IPS DF 4.7 (cell line): ENCODE measurements at regions not wholly inside any gene's neighbourhood (a gene's known extent, or its start where the extent isn't known, plus 50 kb on each side); places are given as distances from the start of the nearest gene placed in this dataset.
"Not testable (repeated sequence)": the region's sequence is repeated elsewhere in the genome, so short reads cannot be mapped to it uniquely, and the experiment has no call there.

Source experiments
- DNase-seq: peaks from one replicate; pipeline ENCODE4 v3.0.0-alpha.2; 2013; ENCODE audit warnings: low spot score; ENCODE audit errors: extremely low read depth

DNA sequence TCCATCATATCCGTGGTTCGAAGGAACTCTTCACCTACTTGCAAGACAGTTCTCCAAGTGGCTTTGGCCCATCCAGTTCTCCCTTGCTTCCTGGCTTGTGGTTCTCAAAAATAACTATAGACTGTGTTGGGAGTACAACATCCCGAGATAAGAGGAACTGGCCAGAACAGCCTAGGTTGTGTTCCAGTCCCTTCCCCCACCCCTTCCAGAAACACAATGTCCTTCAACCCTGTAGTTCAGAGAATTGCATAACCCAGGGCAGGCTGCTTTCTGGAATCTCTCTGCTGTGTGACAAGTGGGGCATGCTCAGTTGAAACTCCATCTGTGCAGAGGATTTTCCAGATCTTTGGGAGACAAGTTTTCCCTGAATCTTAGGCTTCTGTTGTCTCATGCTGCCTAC is 206.5 kb downstream of the PCDH10 start:
- no peak for DNase-seq

DNA sequence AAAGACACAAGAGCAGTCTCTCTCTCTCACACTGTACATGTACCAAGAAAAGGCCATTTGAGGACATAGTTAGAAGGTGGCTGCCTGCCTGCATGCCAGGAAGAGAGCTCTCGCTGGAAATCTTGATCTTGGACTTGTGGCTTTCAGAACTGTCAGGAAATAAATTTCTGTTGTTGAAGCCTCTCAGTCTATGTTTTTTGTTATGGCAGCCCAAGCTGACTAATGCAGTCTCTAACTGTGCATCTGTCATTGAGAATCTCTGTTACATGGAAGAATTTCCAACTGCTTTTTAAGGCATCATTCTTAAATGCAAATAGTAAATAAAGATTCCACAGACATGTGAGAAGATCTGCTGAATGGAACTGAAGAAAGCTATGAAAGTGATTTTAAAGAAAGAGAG is 198.3 kb downstream of the PCDH10 start:
- DNase-seq = no peak

- DNase-seq = no peak
These were observed 175.4 kb downstream of the PCDH10 start for GRCh38 chr4:133324491-133324890.

DNA sequence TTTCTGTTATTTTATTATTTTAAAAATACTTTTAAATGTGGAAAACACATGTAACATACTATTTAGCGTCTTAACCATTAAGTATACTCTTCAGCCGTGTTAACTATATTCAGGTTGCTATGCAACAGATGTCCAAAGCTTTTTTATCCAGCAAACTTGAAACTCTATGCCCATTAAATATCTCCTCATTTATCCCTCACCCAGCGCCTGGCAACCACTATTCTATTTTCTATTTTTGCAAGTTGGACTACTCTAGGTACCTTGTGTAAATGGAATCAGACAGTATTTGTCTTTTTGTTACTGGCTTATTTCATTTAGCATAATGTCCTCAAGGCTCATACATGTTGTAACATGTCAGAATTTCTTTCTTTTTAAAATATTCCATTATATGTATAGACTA is 174.6 kb downstream of the PCDH10 start:
- no peak for DNase-seq

DNA sequence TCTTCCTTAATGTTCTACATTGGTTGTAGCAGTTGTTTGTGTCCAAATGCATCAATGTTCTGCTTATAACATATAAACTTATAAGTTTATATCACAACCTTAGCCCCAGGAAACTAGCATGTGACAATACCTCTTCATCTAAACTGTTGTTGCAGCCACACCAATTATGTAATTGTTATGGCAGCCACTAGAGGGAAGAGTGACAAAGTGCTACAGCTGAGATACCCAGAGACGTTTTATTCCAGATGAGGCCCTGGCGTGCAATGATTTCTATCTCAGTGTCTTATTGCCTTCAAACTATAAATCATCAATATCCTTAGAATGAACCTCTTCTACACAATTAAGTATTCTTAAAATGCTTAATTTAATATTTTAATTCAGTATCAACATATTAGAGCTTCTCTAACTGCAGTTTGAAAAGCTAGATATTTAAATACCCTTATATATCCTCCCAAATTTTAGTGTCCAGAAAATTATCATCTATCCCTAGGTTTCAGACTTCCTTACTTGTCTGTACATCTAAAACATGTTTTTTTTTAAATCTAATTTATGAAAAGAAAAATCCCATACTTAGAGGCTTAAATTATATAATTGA is 171.6 kb downstream of the PCDH10 start:
- peak; percentile 16 for DNase-seq

DNA sequence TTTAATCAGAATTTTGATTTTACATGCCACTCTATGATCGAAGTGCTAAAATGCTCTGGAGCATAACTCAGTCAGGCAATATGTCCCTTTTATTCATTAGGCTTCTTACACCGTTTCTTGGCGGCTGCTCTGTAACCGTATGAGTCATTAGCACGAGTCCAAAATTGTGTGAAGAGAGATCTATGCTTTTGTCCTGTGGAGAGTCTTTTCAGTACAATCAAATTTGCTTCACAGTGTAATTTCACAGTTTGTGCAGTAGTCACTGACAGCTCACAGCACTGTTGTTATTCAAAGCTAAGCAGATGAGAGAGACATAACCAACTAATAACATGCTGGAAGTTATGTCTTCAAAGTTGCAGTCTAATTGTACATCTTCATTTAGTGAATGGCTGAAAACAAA is 167.8 kb downstream of the PCDH10 start:
- no peak for DNase-seq

DNA sequence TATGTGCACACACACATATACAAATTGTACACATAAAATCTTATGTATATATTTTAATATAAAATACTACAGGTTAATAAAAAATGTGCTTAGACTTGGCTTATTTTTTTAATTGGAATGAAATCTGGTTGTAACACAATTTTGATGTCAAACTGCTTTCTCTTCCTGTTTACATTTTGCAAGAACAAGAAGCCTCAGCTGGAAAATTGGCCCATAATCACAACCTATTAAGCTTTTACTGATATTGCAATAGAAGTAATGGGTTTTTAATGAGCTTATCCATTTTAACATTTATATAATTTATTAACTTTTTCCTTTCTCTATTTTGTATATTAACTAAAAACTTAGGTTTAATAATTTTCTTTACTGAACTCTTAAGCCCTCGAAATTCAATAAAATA is 165.9 kb downstream of the PCDH10 start:
- DNase-seq = no peak

GRCh38 chr4:133287396-133287795 is 138.3 kb downstream of the PCDH10 start:
- DNase-seq = no peak

DNA sequence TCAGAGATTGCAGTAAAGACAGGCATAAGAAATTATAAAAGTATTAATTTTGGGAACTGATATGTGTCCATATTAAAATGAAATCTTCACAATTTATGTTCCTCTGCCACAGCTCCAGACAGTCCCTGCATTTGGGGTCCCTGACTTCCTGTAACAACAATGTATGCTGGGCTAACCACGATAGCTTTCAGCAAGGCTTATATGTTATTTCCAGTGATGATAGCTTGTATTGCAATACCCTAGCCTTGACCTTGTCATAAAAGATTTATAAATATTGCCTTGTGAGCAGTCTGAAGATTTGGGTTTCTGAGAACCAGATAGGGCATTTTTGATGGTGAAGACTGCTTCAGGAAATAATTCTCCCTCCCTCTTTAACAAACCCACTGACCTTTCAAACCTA is 129.5 kb downstream of the PCDH10 start:
- DNase-seq = no peak

- DNase-seq = not testable (repeated sequence)
These were observed 128.8 kb downstream of the PCDH10 start for GRCh38 chr4:133277940-133278339.

GRCh38 chr4:133275246-133275645 is 126.2 kb downstream of the PCDH10 start:
- DNase-seq = no peak

DNA sequence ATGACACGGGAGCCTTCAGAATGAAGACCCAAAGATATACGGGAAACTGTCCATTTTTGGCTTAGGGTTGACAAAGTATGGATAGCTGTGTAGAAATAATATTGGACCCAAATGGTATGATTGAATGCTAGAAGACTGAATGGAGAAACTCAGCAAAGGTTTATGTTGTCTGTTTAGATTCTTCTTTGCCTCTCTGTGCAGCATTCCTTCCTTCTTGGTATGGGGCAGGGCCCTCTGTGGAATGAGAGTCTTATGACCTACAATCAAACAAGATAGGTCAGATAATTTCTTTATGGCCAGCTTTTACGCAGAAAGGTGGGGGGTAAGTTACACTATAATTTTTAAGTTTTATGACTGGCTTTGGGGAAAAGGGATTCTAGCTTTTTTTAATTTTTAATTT is 124.3 kb downstream of the PCDH10 start:
- DNase-seq = no peak

DNA sequence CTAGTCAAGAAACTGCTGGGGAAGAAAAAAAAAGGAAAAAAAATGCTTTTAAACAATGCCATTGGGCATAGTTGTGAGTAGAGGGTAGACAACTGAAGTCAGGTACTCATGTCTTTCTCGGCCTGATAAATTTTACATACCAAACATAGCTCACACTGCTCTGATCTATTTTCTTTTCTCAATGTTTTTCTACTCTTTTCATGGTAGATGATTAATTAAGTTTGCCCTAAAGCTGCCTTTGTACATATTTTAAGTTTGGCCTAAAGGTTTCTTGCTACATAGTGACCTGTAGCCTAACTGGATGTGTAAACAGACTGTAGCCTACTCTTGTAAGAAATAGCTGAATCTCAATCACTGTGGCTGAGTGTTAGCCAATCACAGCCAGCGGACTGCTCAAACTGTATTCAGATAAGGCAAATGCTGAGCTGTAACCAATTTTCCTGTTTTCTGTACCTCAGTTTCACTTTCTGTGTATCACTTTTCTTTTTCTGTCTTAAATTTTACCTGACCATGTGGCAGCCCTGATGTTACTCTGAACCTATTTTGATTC is 121.0 kb downstream of the PCDH10 start:
- DNase-seq = no peak

DNA sequence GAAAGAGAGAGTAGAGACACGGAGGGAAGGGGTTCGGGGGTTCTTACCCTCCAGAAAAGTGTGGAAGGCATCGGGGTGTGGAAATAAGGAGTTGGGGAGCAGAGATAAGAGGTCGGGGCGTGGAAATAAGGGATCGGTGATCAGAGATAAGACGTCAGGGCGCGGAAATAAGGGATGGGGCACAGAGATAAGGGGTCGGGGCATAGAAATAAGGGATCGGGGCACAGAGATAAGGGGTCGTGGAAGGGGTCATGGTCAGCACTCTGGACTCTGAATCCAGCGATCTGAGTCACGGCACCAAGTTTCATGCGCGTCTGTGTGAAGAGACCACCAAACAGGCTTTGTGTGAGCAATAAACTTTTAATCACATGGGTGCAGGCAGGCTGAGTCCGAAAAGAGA is 119.1 kb downstream of the PCDH10 start:
- no peak for DNase-seq

GRCh38 chr4:133267506-133267905 is 118.4 kb downstream of the PCDH10 start:
- DNase-seq = not testable (repeated sequence)

DNA sequence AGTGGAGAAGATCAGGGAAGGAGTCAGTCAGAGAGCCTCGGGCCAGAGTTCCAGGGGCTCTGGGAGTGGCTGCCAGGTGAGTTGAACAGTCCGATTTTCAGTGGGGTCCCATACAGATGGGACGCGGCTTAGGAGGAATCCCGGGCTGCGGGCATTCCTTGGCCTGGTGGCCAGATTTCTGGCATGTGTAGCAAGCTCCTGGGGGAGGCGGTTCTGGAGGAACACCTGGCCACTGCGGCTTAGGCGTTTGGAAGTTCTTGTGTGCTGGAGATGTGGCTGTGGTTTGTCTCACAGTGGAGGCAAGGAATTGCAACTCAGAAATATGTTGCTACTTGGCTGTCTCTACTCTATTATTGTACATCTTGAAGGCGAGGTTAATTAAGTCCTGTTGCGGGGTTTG is 117.9 kb downstream of the PCDH10 start:
- DNase-seq = not testable (repeated sequence)

DNA sequence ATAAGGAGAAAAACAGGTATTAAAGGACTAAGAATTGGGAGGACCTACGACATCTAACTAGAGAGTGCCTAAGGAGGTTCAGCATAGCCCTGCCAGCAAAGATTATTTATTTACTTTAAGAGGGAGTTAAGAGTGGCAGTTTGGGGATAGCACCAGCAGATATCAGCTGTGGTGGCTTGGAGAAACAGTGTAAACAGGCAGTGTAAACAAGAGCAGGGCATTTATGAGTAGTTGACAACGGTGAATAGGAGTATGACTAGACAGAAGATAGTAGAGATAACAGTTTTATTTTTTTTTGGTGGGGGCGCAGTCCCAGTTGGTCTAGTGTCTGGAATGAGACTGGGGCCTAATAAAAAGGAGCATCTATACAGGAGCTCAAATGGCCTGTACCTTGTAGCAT is 115.2 kb downstream of the PCDH10 start:
- DNase-seq = not testable (repeated sequence)

GRCh38 chr4:133263104-133263503 is 114.0 kb downstream of the PCDH10 start:
- DNase-seq = no peak

DNA sequence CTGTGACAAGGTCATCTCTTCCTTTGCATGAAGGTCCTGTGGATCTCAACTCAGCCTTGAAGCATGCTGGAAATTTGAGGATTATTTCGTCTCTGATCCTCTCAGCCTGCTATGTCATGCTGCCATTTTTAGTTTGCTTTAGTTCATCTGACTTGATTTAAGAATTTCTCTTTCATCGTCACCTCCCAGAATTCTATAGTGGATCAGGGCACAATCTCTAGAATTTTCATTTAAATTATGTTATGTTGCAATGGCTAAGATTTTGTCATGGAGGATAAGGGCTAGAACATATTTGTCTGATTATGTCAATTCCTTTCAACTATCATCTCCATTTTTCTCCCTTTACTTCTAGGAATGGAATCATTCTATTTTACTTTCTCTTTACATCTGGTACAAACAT is 98.8 kb downstream of the PCDH10 start:
- no peak for DNase-seq

GRCh38 chr4:133245226-133245625 is 96.1 kb downstream of the PCDH10 start:
- no peak for DNase-seq
